Panc1 (cell line): ENCODE measurements at regions not wholly inside any gene's neighbourhood (a gene's known extent, or its start where the extent isn't known, plus 50 kb on each side); places are given as distances from the start of the nearest gene placed in this dataset.

ENCODE experiments used
- ATAC-seq: fragments of 200-7000 bp; cut with Tn5 transposase; 2 replicates; pipeline ENCODE4 v1.9.1; 2020; ENCODE audit warnings: mild to moderate bottlenecking, moderate library complexity
- BruUV-seq: library from RNA; stranded (reverse); fragments of 400-500 nt; replicated peaks from 2 replicates; lab custom pipeline; 2021; lab: Mats Ljungman, UMichigan
- CTCF ChIA-PET: fragments of 300-600 bp; sonication (Branson Sonifier 250); formaldehyde crosslinking; loops from one replicate; lab custom pipeline; 2022; ENCODE audit warnings: antibody characterized with exemption; lab: Charles Lee
- POLR2A ChIA-PET: fragments of 300-600 bp; sonication (Branson Sonifier 250); formaldehyde crosslinking; loops from one replicate; lab custom pipeline; 2022; ENCODE audit warnings: antibody characterized with exemption; lab: Charles Lee
- DNase-seq: peaks from one replicate; pipeline ENCODE4 v3.0.0-alpha.2; 2010; ENCODE audit warnings: low read depth, low spot score
- H3K27ac ChIP-seq: 2 replicates; pipeline ENCODE4 v1.5.1; 2011; ENCODE audit warnings: mild to moderate bottlenecking, low read length, inconsistent platforms
- H3K27me3 ChIP-seq: fragments of 200-500 bp; sonication (Bioruptor generic); 2 replicates; pipeline ENCODE4 v1.6.0; 2014; ENCODE audit warnings: low read length, inconsistent platforms; ENCODE audit not compliant: control insufficient read depth, insufficient read depth
- H3K36me3 ChIP-seq: fragments of 200-500 bp; sonication (Bioruptor generic); 2 replicates; pipeline ENCODE4 v1.5.1; 2014; ENCODE audit warnings: inconsistent platforms, mild to moderate bottlenecking, low read length, moderate library complexity; ENCODE audit not compliant: control insufficient read depth, insufficient read depth
- H3K4me1 ChIP-seq: 2 replicates; pipeline ENCODE4 v1.5.1; 2011; ENCODE audit warnings: inconsistent platforms, mild to moderate bottlenecking, low read length, moderate library complexity; ENCODE audit not compliant: control insufficient read depth, insufficient read depth
- H3K4me3 ChIP-seq, 2 experiments: 2 replicates each; pipeline ENCODE4 v1.5.1; 2011 to 2012; ENCODE audit warnings: low read depth in 2 of 2, low read length in 2 of 2, mild to moderate bottlenecking in 2 of 2, inconsistent platforms in 1 of 2, moderate library complexity in 1 of 2
- H3K9me3 ChIP-seq: fragments of 200-500 bp; sonication (Bioruptor generic); 2 replicates; pipeline ENCODE4 v1.5.1; 2014; ENCODE audit warnings: low read depth, mild to moderate bottlenecking, inconsistent platforms, low read length, moderate library complexity; ENCODE audit not compliant: control insufficient read depth, insufficient read depth
- CTCF ChIP-seq: fragments of 450-650 bp; IDR thresholded peaks from 2 replicates; pipeline ENCODE4 v1.5.1; 2017; ENCODE audit warnings: mild to moderate bottlenecking
- POLR2AphosphoS5 ChIP-seq: IDR thresholded peaks from 2 replicates; pipeline ENCODE4 v1.6.1; 2012; ENCODE audit warnings: mild to moderate bottlenecking, low read depth, low read length, moderate library complexity
- REST ChIP-seq, 2 experiments: IDR thresholded peaks; 2 replicates each; pipeline ENCODE4 v1.6.1; 2011 to 2012; ENCODE audit warnings: low read depth in 2 of 2, control low read depth in 1 of 2, low read length in 1 of 2, mild to moderate bottlenecking in 1 of 2, moderate library complexity in 1 of 2; ENCODE audit not compliant: insufficient read depth in 1 of 2
- SIN3A ChIP-seq: IDR thresholded peaks from 2 replicates; pipeline ENCODE4 v1.6.1; 2012; ENCODE audit warnings: low read depth, mild to moderate bottlenecking, low read length, moderate library complexity, borderline replicate concordance; ENCODE audit not compliant: insufficient read depth
- TCF7L2 ChIP-seq: IDR thresholded peaks from 2 replicates; pipeline ENCODE4 v1.6.1; 2011; ENCODE audit warnings: mild to moderate bottlenecking, low read depth, low read length, inconsistent platforms
- in situ Hi-C: cut with HindIII; loops from 2 replicates; pipeline ENCODE4 v1.10.0; 2016; ENCODE audit warnings: low sequenced_read_pairs, low pct_unique_long_range_greater_than_20kb
- intact Hi-C: fragments of 100-400 bp; cut with micrococcal nuclease; formaldehyde crosslinking; loops from one replicate; pipeline ENCODE4 v1.10.0; 2022; ENCODE audit not compliant: unreplicated experiment

GRCh38 chr4:185889585-185889984, 77.6 kb upstream of the SORBS2 start:
- Histone ChIP-seq H3K36me3 (no peaks in the 10 kb centered on the region), H3K27me3 (no peaks in the 10 kb centered on the region), H3K27ac (no peak overlapping the region), H3K4me1 (no peaks in the 10 kb centered on the region), H3K4me3 (no peak overlapping the region), H3K9me3 (no peaks in the 10 kb centered on the region)
- intact Hi-C loops (no loop called here), in situ Hi-C loops (no loop called here)
- no peak for TF ChIP-seq TCF7L2
- no peak for TF ChIP-seq REST (IDR thresholded peaks at IDR 0.05; ENCODE audit: insufficient read depth in 1 of 2, low read depth in 2 of 2, low read length in 1 of 2)
- no peak for TF ChIP-seq POLR2AphosphoS5
- TF ChIP-seq CTCF: no peak
- TF ChIP-seq SIN3A: no peak
- ChIA-PET CTCF (no interaction called here), POLR2A (no interaction called here)
- BruUV-seq: no TSS peak
- ATAC-seq: no peak
- no peak for DNase-seq

GRCh38 chr4:185890196-185890595, 78.2 kb upstream of the SORBS2 start:
- H3K4me1 ChIP-seq: no peaks in the 10 kb centered on the region
- ChIA-PET POLR2A (no interaction called here), CTCF (no interaction called here)
- DNase-seq (no peak), ATAC-seq (no peak)
- TF ChIP-seq REST (IDR thresholded peaks at IDR 0.05; ENCODE audit: insufficient read depth in 1 of 2, low read depth in 2 of 2, low read length in 1 of 2) (no peak), TCF7L2 (no peak), CTCF (no peak), POLR2AphosphoS5 (no peak), SIN3A (no peak)
- in situ Hi-C loops (no loop called here), intact Hi-C loops (no loop called here)
- H3K36me3 ChIP-seq: no peaks in the 10 kb centered on the region
- no TSS peak for BruUV-seq
- no peak overlapping the region for H3K4me3 ChIP-seq
- no peak overlapping the region for H3K27ac ChIP-seq
- no peaks in the 10 kb centered on the region for H3K9me3 ChIP-seq
- no peaks in the 10 kb centered on the region for H3K27me3 ChIP-seq
